Activated T-cell treated with anti-CD3 and anti-CD28 coated beads for 1 hour (primary cell): ENCODE measurements at regions not wholly inside any gene's neighbourhood (a gene's known extent, or its start where the extent isn't known, plus 50 kb on each side); places are given as distances from the start of the nearest gene placed in this dataset.

Experiments used
- DNase-seq: peaks from one replicate; pipeline ENCODE4 v3.0.0-alpha.2; 2020; ENCODE audit warnings: low read depth

DNA sequence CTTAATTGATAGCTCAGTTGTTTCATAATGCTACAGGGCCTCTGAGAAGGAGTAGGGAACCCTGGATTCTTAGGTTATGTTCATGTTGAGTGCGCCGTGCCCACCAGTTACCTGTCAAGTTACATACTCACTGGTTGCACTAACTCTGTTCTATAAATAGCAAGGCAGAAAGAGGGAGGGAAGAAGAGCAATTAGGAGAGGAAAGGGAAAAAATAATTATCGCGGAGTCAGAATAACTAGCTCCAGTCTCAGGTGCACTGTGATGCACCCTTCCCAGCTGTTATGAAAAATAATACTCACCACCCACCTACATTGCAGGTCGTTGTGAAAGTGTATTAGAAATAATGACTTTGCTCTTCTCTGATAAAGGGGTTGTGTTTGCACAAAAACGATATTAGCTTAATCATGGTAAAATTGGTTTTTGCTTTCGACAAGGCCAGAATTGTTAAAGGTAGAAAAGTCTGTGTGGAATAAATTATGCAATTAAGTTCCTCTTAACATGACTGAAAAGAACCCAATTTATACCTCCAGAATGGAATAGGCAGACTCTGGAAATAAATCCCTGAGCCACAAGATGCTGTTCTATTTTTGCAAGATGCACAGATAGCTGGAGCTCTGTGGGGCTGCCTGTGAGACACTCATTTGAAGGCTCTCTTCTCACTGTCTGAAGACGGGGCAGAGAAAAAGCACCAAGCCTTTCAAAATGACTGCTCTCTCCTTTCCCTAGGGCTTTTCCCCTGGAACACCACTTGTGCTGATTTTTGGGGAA lies 137.6 kb upstream of the PITRM1 start:
- no peak for DNase-seq

DNA sequence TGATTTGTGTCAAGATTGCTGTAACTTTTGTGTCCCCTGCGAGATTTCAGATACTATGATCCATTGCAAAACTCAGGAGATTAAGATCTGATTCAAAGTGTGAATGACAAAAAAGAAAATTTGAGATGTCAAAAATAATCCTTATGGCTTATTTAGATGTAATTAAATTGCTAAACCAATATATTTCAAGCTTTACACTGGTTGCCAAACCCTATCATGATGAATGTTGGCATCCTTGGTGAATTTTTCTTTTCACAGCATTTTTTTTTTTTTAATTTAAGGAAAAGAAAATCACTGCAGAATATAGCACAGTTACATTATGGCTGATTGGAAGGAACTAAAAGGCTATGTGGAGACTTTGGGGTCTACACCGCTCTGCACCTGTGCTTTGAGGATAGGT lies 133.5 kb upstream of the PITRM1 start:
- no peak for DNase-seq

DNA sequence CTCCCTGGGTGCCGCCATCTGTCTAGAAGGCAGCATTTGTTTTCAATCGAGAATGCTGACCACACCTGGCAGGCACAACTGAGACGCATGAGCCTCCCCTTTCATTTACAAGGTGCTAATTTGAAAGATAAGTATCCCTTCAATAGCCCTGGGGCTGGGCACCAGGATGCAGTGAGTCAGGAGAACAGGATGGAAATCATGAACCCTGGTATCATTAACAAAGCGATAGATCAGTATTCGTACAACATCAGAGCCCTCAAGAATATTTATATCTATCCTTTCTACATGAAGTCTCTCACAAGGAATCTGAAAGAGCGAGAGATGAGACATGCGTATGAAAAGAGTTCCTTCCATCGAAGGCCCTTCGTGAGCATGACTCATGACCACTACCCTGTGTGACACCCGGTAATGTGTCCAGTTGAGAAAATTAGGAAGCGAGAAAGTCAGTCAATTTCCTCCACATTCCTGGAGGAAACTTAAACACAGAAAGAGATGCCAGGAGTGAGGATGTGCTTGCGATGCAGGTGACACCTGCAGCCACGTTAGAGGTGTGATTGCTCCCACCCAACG lies 123.1 kb upstream of the PITRM1 start:
- no peak for DNase-seq

DNA sequence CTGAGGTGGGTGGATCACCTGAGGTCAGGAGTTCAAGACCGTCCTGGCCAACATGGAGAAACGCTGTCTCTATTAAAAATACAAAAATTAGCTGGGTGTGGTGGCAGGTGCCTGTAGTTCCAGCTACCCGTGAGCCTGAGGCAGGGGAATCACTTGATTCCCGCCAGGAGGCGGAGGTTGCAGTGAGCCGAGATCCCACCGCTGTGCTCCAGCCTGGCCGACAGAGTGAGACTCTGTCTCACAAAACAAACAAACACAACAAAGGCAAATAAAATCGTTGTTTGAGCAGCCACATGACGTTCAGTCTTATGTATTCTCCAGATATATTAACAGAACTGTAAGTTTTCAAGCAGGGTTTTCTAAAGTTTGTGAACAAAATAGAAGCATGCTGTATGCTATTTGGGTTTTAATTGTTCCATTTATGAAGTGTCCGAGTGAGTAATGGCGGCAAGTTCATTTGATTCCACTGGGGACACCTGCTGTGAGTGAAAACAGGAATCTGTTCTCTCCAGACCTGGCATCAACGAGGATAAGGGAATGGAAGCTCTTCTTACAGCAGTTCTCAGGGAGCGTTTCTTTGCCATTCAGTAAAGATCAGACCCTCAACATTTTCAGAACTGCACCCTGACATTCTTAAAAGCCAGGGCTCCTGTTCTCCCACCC lies 122.5 kb upstream of the PITRM1 start:
- DNase-seq = no peak

DNA sequence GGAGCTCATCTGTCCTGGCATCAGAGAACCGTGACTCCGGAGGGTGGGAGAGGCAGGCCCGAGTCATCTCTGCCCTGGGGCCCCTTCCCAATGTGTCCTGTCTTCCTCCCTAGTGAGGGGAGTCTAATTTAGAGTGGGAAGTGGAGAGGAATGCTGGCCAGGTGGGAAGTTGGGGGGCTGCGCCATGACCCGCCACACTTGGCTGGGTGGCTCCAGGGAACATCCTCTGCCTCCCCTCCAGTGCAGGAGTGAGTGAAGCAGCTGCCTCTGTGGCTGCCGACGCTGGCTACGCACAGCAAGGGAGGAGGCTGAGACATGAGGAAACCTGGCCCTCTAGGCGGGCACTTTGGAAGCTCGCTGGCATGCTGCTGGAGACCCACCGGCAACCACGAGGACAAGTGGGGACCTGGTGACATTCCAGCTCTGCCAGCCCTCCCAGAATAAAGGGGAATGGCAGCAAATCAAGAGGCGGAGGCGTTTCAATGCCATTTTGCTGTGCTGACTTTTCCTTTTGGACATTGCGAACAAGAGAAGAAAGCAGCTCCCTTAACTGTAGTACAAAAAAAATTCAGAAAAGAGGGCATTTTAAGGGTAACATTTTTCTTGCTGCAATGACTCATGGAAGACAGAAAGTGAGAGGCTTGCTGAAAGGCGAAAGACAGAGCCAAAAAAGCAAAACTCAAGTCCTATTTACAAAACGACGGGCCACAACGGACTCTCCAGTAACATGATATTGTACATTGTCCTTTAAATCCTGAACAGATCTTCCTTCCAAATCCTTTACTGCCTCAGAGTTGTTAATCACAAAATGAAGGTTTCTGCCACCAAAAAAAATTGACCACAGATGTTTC lies 121.2 kb upstream of the PITRM1 start:
- no peak for DNase-seq

DNA sequence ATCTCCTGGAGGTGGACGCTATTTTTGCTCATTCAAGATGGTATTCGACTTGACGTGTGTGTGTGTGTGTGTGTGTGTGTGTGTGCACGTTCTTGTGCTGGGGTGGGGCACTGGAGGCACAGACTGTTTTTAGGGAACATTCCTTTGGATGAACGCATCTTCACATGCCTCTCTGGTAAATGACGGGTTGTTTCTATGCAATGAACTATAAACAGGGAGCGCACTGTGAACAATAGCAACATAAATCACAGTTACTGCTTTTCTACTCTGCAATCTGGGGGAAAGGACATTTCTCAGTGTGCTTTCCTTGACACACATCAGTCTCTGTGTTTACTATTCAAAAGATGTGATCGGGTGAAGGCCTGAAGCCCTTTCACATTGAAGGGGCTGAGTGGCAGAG lies 120.1 kb upstream of the PITRM1 start:
- DNase-seq = no peak

DNA sequence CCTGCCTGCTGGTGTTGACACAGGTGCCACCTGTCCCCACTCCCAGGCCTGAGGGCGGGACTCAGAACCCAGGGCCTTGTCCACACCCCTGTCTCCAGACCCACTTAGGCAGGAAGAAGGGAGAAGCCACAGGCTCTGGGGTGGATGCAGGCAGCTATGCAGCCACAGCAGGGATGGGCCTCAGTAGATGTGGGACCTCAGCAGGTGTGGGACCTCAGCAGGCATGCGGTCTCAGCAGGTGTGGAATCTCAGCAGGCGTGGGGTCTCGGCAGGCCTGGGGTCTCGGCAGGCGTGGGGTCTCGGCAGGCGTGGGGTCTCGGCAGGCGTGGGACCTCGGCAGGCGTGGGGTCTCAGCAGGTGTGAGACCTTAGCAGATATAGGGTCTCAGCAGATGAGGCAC lies 118.0 kb upstream of the PITRM1 start:
- no peak for DNase-seq

DNA sequence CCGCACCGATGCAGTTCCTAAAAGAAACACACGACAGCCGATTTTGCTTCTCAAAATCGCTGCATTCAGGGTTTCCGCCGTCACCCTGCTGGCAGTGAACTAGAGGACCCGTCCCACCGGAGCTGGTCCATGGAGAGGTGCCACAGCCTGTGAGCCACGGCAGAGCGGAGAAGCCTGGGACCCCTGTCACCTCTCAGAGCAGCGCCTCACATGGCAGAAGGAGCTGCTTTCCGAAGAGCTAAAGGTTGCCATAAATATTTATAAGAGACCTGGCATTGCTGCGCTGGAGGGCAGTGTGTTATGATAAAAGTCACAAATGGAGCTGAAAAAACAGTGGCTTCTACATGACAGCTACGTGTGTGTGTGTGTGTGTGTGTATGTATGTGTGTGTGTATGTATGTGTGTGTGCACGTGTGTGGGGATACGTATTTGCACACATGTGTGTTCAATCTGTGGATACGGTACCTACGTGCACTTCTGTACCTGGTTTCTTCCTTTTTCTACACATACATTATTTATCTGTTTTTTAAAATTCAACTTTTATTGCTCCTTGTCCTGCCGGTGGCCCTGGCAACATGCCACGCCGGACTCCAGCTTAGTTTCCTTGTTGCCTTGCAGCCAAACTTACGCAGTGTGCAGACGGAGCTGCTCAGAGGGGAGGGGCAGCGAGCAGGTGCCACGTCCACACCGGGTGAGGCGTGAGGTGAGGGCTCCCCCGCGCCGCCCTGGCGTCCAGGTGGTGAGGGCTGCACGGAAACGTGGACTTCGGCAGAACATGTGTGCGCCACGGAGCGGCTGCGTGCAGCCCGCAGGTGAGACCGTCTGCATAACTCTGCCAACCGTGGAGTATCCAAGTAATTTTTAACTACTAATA lies 115.2 kb upstream of the PITRM1 start:
- no peak for DNase-seq

DNA sequence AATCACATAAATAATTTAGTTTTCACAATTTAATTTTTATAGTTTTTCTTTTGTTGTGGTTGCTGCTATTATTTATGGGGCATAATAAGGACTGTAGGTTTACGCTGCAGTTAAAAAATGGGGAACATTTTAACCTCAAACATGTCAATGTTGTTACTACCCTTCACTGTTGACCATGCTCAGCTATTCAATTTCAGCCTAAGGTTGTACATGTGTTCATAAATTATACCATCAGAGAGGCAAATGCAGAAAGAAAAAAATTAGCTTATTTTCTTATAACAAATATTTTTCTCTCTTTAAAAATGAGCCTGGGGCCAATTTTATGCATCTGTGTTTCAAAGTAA lies 110.1 kb upstream of the PITRM1 start:
- no peak for DNase-seq

DNA sequence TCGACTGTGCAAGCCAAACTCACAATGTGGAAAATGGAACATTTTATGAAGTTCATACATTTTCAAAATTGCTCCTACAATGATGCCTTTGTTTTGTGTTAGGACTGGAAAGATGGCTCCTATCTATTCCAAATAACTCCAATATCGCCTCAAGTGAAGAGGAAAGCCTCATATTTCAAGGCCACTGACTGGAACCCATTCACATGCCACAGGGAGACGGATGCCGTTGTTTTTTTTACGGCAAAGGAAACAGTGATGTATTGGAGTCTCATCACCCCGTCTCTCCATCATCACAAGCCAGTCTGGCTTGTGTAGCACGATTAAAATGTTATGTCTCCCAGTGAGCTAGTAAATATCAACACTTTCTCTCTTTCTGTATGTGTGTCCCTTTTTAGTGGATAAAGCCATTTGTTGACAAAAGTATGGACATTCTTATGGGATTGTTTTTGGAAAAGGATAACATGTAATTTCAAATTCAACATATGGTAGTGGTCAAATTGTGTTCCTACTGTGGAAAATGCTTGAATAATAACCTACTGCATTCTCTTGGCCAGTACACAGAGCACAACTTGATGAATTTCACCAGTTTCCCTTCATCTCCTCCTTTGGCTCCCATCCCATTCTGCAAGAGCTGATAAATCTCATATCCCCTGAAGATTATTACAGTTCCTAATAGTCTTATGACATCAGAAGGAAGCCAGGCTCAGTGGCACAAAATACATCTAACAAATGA lies 109.5 kb upstream of the PITRM1 start:
- DNase-seq = no peak

DNA sequence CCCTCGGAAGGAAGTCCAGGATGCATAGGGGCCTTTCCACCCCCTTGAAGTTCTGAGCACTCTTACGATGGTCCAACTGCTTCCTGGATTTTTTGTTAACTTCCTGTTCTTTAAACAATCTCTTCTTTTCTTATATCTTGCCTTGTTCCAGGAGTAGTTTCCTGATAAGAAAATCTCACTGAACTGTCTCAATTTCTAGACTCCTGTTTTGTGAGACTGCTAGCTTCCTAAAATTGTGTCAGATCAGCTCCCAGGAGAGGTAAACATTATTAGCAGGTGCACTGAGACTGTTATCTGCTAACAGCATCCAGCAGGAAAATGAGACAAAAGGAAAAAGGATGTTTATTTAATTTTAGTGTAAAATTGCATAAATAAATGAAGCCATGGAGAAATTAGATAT lies 106.2 kb upstream of the PITRM1 start:
- DNase-seq = no peak

DNA sequence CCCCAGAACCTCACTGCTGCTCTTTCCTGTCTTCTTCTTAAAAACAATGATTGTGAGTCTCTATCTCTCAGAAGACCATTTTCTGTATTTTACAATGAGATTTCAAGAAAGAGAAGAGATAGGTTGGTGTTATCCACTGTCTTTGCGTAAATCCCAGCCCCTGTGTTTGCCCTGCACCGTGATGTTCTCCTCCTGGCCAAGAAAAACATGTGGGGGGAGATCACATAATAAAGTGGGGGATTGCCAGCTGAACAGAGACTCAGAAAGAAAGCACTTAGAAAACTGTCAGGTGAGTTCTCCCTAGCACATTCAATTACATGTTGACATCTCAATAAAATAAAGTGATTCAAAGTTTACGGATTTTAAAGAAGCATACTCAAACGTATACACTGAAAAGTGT lies 105.0 kb upstream of the PITRM1 start:
- DNase-seq = no peak

DNA sequence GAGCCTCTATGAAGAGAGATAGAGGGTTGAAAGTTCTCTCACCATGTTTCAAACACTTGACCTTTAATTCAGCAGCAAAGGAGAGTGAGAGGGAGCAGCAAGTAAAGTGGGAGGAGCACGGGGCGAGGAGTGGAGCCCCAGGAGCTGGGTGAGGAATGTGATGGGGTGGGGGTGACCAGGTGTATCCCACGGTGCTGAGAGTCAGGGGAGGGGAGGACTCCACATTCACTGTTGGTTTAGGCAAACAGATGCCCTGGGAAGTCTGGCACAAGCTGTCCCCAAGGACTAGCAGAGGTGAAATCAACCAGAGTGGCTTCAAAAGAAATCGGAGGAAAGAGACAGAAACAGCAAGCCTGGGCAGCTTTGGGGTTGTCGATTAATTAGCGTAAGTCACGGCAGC lies 101.8 kb upstream of the PITRM1 start:
- no peak for DNase-seq

DNA sequence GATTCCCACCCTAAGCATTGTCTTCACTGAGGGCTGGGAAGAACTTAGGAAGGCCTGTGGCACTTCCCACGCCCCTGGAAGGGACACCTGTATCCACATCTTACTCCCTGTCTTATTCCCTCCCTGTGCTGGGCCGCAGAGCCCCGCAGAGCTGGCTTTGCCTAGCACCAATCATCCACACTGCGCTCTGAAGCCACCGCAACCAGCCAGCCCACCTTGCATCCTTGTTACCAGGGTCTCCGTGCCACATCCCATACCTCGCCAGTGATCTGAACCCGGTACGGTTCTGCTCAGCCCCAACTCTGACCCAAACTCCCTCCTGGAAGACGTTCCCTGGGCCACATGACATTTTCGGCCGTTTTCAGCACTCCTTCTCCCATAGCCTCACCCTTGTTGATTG lies 101.4 kb upstream of the PITRM1 start:
- DNase-seq = no peak

DNA sequence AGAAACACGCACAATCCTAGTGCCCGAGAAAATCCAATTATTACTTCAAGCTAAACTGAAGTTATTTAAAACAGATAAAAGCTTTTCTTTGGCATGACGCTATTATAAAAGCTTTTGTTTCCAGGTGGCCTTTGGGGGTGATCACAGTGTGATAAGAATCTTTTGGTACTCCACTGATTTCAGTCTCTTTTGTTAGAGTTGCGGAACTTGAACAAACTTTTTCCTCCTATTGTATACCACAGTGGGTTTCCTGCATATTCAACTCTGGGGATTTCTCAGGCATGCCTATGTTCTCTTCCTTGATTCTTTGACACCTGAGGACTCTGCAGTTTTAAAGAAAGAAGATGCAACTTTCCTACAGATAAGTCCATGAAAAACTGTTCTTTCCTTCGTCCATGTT lies 99.7 kb upstream of the PITRM1 start:
- DNase-seq = no peak

DNA sequence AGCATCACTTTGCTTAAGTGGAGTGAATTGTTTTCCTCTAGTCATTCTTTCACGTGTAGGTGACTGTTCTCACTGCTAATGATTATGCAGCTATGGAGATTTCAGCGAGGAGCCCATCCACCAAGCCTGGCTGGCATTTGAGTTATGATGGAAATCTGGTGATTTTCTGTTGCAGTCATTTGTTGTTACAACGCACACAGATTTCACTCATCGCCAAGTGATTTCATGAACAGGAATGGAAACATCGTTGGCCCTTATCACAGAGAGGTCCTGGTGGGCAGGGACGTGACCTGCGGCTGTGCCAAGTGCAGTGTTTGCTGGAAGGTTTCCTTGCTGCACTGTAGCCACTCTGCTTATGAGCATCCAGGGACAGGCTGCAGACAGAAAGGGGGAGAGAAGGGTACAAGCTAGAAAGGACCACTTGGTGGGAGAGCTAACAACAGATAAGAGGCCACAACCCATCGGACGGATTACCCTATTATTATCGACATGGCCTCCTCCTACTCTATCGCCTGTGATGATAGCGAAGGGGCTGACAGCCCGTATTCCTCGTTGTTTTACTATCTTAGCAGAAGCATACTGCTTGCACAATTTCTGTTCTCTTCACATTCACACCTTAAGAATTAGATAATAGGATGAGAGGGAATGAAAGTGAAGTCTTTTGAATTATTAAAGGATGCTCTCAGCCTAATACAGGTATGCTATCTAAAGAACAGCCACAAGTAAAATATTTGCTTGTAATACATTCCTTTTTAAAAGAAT lies 99.0 kb upstream of the PITRM1 start:
- DNase-seq = no peak

DNA sequence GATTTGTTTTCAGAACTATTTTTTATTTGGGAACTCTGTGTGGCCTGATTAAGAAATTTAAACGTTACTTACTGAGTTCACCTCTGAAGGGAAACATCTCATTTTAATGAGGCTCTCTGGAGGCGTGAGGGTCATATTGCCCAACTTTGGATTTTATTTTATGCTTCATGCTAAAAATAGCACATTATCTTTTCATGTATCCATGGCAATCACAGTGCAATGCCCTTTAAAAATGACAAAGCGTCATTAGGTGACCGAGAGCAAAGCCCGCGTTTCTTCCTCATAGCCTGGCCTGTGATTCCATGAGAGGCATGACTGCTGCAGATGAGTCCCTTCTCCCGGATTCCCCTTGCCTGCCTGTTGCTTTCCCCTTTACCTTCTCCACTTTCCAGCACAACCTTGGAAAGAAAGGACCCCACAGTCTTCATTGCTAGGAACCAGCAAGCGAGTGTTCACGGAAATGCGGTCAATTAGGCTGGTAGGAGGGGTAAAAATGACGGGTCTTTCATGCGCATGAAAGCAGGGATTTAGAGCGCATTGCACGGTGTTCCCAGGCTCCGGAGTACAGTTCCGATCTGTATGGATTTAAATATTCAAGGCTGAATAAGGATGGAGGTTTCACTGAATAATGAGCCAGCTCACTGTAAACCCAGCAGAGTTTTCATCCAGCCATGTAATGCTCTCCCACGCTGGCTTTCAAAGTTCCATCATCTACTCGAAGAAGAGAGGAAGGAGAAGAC lies 98.2 kb upstream of the PITRM1 start:
- no peak for DNase-seq

DNA sequence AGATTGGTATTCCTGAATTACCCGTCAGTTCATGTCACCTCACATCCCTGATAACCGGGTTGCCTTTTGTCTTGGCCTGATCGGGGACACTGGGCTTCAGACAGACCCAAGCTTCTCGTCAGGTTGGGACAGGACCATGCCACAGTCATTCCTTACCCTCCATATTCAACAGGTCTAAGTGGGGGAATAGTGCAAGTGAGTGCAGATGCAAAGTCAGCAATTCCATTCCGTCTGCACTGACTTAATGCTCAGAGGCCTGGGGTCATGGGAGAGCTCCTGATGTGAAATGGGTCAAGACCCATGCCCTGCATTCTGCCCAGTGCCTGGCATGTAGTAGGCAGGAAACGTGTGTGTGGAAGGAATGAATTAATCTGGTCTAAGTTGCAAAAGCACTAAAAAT lies 95.4 kb upstream of the PITRM1 start:
- DNase-seq = no peak

DNA sequence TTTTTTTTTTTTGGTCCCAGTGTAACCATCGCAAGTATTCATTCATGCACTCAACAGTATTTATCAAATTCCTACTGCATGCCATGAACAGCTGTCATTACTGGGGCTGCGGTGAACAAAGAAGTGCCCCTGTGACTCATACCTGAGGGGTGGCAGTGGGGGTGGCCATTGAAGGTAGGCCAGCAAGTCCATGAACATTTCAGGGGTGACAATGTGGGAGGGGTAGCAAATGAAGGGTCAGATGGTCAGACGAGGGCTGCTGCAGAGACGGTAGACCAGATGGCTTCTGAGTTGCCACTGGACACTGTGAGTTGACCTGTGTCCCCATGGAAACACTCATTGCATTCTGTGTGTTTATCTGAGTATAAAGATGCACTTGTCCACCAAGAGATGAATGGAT lies 92.5 kb upstream of the PITRM1 start:
- no peak for DNase-seq
